HEK293T (cell line): ENCODE measurements at regions not wholly inside any gene's neighbourhood (a gene's known extent, or its start where the extent isn't known, plus 50 kb on each side); places are given as distances from the start of the nearest gene placed in this dataset.

ENCODE experiments used
- BHLHE40 ChIP-seq: fragments of 450-650 bp; IDR thresholded peaks from 2 replicates; pipeline ENCODE4 v1.6.1; 2016; ENCODE audit warnings: mild to moderate bottlenecking, moderate library complexity, borderline replicate concordance
- FOXK2 ChIP-seq: fragments of 450-650 bp; IDR thresholded peaks from 2 replicates; pipeline ENCODE4 v1.6.1; 2016; ENCODE audit warnings: mild to moderate bottlenecking
- FOXM1 ChIP-seq: fragments of 450-650 bp; IDR thresholded peaks from 2 replicates; pipeline ENCODE4 v1.6.1; 2017; ENCODE audit warnings: mild to moderate bottlenecking, borderline replicate concordance
- L3MBTL2 ChIP-seq: fragments of 450-650 bp; conservative IDR thresholded peaks from 2 replicates; pipeline ENCODE4 v1.6.1; 2016; ENCODE audit warnings: mild to moderate bottlenecking
- SP1 ChIP-seq: fragments of 450-650 bp; IDR thresholded peaks from 2 replicates; pipeline ENCODE4 v1.6.1; 2017
- SUZ12 ChIP-seq: fragments of 450-650 bp; IDR thresholded peaks from 2 replicates; pipeline ENCODE4 v1.6.1; 2016; ENCODE audit warnings: mild to moderate bottlenecking

GRCh38 chr1:118736322-118736721 lies 251.8 kb downstream of the TBX15 start:
- no peak for TF ChIP-seq L3MBTL2
- no peak for TF ChIP-seq SP1
- no peak for TF ChIP-seq SUZ12
- TF ChIP-seq FOXM1: no peak
- TF ChIP-seq BHLHE40: no peak
- TF ChIP-seq FOXK2: no peak
